Stimulated activated CD4-positive, alpha-beta T cell treated with anti-CD3 and anti-CD28 coated beads, Interleukin-4, amount 100 ng/mL, for 4 hours (primary cell): ENCODE measurements at regions not wholly inside any gene's neighbourhood (a gene's known extent, or its start where the extent isn't known, plus 50 kb on each side); places are given as distances from the start of the nearest gene placed in this dataset.

Source experiments
- DNase-seq, 2 experiments: peaks; one replicate each; pipeline ENCODE4 v3.0.0-alpha.2; 2020

DNA sequence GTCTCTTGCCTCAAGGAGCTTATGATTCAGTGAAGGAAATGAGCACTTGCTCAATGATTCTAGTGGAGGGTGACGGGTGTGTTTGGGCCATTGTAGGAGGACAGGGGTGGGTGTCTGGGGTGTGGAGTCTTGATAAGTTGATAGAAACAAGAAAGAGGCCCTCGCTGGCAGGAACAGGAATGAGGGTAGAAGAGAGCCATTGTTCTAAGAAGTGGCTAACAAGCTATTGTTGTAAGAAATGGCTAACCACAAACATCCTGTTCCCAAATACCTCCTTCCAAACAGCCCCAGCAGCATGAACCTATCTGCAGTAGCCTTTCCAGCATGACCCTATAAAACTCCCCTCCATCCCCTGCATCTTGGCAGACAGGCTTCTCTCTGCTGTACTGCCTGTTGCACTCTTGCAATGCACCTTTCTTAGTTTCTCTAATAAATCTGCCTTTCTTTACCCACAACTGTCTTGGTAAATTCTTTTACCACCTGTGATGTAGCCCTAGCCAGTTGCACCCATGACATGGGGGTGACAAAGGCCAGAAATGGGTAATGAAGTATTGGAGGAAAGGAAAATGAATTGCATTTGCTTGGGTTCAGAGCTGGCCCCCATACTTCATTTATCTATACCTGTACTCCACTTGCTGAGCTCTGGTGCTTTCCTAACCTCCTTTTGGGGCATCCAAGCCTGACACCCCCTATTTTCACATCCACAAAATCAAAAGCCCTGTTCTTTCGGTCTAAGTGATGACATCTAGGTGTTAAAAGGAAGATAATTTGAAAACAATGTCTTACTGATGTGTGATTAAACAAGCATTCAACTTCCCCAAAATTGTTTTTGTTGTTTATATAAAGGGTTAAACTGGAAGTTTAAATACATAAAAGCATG is 389.1 kb downstream of the GRIN2B start:
- no peak for DNase-seq

DNA sequence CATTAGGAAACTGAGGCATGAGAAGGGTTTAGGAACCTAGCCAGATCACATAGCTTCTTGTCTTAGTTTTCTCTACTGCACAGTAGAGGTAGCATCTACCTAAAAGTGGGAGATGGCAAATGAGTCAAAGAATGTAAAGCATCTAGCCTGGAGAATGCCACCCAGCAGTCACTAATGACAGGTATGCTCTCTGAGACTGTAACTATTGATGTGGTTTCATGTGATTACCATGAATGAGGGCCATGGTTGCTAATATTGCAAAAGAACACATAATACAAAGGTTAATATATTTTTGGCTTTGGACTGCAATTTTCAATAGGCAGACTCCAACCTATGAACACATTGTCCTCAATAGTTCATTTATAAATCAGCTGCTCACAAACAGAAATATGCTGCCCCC is 389.9 kb downstream of the GRIN2B start:
- no peak for DNase-seq

DNA sequence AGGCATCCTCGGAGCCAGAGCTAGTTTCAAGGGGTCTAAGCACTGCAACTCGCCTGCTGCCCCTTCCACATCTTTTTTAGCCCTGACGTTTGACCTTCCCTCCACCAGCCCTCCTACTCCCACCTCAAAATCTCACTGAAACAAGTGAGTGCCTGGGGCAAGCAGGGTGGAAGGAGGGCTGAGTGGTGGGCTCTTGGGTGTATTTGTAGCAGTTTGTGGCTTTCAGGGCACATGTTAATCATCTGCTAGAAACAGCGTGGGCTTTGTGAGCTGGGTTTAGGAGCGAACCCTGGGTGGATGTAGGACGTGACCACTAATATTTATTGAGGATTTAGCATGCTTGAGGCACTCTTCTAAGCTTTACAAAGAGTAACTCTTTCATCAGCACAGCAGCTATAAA is 390.3 kb downstream of the GRIN2B start:
- DNase-seq = no peak

DNA sequence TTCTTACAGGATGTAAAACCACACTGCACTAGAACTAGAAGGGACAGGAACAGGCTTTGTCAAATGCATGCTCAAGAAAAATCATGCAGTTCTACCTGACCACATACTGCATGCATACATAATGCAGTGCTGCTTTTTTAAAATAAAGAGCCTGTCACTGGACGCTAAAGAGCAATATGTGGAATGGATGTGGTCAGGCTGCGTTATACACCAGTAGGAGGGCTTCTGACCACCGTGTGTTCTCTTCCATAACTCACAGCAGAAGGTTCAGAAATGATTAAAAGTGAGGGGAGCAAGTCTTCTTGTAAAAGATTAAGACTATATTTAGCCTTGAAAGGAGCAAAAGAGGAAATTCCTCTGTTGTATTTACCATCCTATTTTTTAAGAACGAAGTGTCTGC is 392.0 kb downstream of the EMP1 start:
- DNase-seq = no peak

DNA sequence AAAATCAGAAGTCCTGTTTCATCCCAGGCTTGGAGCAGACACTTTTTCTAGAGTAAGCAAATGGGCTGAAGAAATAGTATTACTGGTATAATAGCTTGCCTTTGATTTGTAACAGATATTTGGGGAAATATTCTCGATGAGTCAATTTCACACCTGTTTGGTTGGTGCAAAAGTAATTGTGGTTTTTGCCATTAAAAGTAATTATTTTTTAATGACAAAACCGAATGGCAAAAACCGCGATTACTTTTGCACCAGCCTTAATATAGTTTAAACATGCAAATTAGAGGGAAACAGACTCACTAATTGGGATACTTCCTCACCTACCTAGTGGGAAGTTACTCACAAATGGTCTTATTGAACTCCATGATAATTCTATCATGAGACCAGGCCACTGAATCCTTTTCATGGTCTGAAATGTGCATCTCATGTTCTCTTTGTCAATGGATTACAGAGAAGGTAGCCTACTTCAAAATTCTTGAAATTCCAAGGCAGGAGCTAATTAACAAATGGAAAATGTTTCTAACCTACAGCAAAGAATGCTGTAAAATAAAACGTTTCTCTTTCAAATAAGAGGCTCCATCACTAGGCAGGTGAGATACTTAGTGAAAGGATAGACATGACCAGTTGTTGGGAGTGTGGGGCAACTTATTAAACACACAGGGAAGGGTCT is 391.3 kb downstream of the EMP1 start:
- no peak for DNase-seq

DNA sequence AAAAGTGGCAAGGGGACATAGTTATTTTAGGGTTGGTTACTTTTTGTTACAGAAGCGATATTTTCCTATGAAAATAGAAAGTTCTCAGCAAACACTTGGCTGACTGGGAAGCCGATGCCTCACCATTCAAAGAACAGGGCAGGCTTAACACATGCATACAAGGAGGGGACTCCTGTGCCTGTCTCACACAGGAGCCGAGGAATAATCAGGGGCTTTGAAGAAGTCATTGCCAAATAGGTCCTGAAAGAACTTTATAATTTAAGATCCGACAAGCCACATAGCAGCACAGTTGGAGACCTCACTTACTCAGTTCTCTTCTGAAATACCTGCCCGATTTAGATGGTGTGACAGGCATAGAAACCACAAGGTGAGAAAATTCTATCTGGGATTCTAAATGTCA is 389.8 kb downstream of the EMP1 start:
- no peak for DNase-seq

DNA sequence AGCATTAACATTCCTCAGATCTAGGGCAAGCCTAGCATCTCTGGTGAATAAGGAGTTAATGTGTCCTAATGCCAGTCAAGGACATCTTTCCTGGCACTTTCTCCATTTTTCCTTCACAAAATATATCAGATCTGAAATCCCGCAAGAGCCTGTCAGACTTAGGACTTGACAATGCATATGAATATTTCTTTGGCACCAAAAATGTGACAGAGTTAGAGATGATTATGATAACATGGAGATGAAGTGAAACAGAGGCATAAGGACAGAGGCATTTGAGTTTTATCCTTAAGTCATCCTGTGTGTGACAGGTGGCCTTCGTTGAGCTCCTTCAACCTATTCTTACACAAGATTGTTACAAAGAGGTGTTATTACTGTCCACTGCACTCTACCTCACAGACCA is 388.0 kb downstream of the EMP1 start:
- no peak for DNase-seq

DNA sequence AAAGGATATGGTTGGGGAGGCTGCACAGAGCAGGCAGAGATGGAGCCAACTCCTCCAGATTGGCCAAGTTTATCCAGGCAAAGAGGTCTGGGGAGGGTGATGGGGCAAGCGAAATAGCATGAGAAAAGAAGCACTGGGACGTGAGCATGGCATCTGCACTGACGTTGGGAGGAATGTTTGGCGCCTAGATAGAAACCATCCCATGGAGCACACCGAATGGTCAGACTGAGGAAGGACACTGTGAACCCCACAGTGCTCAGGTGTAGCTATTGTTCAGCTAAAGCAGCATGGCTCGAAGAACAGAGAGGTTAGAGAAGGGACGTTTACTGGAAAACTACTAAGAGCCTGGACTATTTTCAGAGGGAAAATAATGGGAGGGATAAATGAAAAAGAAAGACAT is 387.1 kb downstream of the EMP1 start:
- no peak for DNase-seq

DNA sequence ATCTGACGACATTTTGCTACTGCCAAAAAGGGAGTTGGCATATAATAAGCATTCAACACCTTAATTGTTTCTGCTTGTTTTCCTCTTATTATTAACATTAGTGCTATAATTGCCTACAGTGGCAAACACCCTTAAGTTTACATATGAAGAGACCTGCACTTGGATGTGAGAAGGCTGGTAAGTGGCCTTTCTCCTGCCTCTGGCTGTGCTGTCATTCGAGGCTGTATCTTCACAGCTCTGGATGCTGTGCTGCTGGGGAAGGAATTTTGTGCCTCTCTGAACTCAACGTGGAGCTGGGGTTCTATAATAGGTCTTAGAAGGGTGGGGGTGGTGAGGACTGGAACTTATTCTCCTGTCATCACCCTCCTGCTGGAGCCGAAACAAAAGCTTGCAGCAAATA is 385.9 kb downstream of the EMP1 start:
- no peak for DNase-seq

DNA sequence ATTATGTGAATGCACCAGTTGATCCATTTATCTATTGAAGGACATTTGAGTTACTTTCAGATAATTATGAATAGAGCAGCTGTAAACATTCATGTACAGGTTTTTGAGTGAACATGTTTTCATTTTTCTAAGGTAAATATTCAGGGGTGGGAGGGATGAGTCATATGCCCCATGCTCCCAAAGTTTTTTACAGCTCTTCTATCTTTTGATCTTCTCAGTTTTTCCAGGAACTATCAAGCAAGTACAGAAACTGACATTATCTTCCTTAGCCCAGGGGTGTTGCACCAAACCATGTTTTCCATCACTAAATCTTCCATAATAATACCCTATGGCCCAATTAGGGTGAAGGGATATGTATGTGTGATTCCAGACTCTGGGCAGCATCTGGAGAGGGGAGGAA is 384.5 kb downstream of the EMP1 start:
- DNase-seq = no peak

DNA sequence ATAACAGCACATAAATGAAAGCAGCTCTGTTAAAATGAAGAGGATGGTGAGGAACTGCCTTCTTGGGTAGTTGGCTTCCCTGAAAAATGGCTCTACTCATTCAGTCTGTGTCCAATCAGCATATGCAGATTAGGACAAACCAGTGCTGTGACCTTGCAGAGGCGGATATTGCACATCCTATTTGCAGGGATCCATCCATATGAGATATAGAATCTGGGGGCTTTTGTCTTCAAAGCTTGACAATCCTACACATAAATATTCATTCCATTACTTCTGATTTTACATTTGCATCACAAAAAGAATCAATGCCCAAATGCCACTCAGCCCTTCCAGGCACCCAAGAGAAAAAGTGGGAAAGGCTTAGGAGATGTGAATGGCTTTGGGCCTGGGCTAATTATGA is 383.7 kb downstream of the EMP1 start:
- DNase-seq = no peak

DNA sequence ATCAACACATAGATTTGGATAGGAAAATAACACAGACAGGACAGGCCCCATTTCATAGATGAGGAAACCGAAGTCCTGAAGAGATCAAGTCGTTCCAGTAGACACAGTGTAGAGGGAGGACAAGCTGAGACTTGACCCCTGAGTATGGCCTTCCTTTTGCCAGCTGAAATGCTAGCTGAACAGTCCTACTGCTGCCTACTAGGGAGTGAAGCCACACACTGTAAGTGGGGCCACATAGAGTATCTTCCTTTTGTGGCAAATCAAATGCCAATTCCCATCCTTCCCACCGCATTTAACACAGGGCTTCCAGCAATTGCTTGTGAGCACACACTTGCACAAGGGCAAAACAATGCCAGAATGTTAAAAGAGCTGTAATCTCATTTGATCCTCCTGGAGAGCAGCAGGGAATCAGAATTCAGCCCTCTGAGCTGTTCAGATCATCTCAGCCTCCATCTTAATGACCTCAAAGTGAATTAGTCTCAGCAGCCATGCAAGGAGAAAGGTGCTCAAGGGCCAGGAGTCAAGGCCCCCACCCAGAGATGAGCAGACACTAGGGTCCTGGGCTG is 380.5 kb downstream of the EMP1 start:
- no peak for DNase-seq

DNA sequence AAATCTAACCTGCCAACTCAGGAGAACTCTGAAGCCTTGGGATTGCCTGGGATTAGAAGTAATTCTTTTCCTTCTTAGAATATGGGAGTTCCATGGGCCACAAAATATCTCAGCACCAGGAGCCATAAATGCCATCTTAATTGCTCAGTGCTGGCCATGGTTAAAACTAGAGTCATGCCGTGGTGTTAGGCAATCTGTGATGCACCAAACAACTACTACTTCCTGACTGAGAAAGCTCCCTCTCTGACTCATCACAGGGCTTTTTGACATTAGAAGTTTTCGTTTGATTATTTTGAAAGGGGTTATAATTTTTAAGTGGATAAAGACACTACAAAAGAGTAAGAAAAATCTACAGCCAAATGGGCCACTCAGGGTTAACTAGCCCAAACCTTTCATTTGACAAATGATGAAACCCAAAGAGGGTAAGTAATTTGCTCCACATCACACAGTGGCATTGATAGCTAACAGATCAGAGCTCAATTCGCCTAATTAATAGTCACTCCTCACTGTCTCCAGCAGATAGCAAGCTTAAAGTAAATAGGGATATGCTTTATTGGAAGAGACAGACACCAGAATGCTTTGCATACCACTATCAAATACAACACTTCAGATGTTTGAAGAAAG is 377.3 kb downstream of the EMP1 start:
- no peak for DNase-seq

DNA sequence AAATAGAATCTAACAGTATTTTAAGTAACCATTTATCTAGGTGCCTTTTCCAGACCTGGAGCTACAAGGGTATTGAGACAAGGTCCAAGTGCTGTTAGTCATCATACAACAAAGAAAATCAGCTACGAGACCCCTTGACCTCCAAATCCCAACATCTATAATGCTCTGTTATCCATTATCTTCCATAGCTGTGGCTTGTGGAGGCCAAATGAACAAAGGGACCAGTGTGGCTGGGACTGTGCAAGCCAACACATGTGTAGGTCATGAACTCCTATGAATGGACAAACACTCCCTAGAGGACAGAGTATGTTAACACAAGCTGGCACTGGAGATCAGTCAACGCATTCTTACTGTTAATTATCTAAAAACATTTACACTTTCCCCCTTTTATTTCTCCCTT is 374.5 kb downstream of the EMP1 start:
- DNase-seq = no peak

DNA sequence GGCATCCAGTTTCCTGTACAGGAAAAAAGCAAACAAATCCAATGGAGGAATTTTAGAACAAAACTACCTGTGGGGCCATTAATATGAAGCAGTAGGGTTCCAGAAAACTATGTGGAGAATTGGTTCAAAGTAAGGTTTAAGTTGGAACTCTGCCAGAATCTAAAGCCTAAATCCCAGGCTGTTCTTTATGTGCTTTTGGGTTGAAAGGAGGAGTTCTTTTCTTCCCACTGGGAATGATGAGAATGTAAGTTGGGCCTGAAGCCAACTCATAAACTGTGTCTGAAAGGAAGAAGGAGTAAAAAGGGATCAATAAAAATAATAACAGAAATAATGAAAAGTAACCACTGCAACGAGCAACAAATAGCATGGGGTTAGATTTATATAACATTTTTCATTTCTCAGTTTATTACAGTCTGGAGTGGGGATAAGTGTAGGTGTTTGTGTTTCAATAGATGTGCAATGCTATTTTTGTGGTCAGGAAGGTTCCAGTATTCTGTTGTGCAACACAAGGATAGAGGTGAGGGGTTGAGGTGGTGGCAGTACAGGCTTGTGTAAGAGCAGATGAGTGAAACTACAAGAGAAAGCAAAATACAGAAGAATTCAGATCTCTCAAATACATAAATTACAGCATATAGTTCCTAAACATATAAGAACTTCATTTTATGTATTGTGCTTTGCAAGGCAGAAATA is 373.6 kb downstream of the EMP1 start:
- DNase-seq = no peak

DNA sequence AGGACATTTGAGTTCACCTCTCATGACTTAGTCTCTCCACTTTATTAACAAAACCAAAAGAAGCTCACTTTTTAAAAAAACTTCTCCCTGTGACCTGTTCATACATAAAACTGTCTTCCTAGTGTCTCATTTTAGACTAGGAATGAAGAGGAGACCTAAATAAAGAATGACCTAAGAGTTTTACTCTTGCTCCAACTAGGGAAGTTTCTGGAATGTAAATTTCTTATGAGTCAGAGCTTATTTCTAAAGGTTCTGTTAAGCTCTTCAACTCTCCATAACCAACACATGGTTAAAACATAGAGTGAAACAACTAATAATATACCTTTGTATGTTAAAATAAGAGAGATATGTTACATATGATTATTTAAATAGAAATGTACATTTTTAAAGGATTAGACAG is 369.8 kb downstream of the EMP1 start:
- DNase-seq = no peak

DNA sequence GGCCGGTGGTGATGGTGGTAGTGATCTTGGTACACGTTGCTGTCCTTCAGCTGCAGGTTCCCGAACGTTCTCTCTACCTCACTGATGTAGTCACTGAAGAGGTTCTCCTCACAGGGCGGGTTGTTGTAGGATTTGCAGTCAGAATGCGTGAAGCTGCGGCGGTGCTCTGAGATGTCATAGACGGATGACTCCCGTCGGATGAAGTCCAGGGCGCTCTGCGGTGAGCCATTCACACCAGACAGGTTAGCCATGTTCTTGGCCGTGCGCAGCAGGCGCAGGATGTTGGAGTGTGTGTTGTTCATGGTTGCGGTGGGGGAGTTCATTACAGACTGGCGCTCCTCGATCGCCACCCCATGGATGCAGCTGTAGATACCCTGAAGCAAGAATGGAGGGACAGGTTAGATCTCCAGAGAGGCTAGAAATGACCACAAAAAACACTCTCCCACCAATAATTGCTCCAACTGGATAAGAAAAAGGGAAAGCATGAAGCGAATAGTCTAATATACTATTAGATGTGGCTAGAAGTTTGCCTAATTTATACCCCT is 367.8 kb downstream of the EMP1 start:
- no peak for DNase-seq

DNA sequence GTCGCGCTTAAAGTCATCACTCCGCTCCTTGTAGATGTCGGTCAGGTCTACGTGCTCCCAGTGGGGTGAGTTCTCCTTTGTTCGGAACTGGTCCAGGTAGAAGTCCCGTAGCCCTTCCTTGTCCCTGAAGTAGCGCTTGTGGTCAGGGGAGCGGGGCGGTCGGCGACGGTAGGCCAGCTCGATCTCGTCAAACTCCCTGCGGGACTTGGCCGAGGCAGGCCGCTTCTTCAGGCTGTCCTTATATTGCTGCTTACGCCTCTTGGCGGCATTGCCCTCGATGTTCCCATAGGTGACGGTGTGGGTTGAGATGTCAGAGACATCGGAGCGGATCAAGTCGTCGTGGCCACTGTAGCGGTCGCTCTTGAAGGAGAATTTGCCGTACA is 367.2 kb downstream of the EMP1 start:
- no peak for DNase-seq

DNA sequence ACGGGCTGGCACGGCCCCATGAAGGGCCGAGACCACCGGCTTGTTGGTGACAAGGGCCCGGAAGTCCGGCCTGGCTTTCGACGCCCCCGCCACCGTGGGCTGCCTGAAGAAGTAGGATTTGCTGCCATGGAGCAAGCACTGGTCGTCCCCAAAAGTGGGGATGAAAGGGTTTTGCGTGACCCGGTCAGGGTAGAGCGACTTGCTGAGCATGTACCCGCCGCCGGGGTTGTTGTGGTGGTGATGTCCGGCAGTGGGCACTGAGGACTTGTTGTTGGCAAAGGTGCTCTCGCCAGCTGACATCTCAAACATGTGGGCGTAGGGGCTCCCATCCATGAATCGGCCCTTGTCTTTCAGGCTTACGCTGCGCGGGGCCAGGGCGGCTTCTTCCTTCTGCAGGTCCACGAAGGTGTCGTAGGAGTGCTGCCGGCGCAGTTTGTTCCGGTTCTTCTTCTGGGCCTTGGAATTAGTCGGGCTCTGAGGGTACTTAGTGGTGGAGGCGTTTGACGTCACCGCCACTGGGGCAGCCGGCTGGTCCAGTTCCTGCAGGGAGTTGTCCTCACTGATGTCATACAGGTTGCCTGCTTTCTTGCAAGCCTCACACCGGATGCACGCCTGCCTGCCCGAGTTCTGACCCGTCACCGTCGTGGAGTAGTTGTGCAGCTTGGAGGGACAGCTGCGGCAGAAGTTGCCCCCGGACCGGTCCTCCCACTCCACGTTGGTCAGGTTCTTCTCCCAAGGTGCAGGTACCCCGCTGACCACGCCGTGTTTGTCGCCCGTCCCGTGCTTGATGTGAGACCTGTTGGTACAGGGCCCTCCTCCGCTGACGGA is 366.6 kb downstream of the EMP1 start:
- no peak for DNase-seq

DNA sequence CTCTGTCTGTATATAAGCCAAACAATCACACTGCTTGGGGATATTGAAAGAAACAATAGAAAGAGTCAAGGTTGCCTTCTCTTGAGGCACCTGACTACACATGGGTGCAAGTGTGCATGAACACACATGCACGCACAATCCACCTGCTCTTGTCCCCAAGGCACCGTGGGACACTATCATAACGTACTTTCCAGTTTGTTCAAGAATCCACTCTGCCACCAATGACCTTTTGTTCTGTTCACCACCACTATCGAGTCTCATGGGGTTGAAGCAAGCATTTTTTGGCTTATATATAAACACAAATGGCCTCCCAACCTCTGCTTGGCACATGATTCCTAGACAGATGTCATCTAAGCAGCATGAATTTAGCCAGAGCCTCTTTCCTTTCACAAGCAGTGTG is 365.4 kb downstream of the EMP1 start:
- no peak for DNase-seq

DNA sequence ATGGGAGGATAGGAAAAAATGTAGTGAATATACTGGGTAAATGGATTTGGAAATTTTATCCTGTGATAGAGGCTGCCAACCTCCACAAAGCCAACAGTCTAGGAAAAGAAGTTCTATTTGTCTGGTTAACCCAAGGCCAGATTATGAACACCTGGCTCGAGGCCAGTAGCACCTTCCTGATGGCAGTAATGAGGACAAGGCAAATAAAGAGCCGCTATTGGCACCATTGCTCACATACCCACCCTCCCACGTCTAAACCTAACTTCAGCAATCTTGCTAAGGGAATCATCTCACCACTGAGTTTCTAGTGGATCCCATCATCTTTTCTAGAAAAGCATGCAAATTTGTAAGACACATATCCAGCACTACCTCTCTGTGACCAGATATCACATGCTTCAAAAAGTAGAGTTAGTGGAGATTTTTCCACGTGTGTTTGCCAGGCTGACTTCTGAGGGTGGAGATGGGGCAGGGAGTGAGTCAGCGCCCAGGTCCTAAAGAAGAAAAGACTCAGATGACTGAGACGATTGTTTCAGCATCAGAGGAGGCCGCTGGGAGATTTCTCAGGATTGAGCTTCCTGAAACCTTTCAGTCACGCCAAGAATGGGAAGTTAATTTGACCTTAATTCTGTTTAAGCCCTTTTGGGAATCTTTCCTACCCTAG is 362.9 kb downstream of the EMP1 start:
- DNase-seq = no peak

DNA sequence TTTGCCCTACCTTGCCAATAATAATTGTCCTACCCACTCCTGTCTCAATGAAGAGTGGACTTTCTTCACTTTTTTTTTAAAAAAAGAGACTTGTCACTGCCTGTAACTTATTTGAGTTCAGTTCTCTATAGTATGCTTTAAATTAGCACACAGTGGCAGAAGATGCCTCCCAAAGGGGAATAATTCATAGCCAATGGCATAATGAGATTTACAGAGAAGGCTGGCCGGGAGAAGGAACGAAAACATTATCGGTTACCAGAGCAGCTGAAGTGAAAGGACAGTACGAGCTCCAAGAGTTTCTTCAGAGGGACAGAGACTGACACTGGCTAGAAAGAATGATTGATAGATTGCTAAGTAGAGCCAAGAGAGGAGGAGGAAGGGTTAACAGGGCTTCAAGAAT is 356.3 kb downstream of the EMP1 start:
- DNase-seq = no peak
